ENCODE measurements at regions not wholly inside any gene's neighbourhood (a gene's known extent, or its start where the extent isn't known, plus 50 kb on each side); places are given as distances from the start of the nearest gene placed in this dataset.

DNA sequence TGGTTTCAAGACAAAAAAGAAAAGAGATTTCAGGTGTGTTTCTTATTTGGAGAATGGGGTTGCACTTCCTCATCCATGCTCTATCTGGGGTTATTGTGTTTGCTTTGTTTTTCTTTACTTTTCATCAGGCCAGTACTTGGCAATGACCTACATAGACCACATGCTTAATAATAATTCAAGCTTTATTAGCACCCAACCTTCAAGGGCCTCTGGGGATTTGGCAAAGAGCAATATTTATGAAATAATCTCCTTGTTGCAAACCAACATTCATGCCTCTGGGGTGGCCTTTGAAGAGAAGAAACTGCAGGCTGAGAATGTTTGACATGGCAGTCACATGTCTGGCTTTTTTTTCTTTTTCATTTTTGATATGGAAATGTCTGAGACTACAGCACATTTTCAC is 68.2 kb upstream of the SNRK start:
- TF ChIP-seq, protein P1, sequence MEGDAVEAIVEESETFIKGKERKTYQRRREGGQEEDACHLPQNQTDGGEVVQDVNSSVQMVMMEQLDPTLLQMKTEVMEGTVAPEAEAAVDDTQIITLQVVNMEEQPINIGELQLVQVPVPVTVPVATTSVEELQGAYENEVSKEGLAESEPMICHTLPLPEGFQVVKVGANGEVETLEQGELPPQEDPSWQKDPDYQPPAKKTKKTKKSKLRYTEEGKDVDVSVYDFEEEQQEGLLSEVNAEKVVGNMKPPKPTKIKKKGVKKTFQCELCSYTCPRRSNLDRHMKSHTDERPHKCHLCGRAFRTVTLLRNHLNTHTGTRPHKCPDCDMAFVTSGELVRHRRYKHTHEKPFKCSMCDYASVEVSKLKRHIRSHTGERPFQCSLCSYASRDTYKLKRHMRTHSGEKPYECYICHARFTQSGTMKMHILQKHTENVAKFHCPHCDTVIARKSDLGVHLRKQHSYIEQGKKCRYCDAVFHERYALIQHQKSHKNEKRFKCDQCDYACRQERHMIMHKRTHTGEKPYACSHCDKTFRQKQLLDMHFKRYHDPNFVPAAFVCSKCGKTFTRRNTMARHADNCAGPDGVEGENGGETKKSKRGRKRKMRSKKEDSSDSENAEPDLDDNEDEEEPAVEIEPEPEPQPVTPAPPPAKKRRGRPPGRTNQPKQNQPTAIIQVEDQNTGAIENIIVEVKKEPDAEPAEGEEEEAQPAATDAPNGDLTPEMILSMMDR (IDR thresholded peaks at IDR 0.05; ENCODE audit: low read depth, low read length), result no peak
- TF ChIP-seq POLR2A (IDR thresholded peaks at IDR 0.05; ENCODE audit: extremely low read depth, insufficient read length), result no peak
- TF ChIP-seq, protein P2, sequence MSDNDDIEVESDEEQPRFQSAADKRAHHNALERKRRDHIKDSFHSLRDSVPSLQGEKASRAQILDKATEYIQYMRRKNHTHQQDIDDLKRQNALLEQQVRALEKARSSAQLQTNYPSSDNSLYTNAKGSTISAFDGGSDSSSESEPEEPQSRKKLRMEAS (IDR thresholded peaks at IDR 0.05; ENCODE audit: low read depth, low read length), result no peak
